ENCODE measurements at regions not wholly inside any gene's neighbourhood (a gene's known extent, or its start where the extent isn't known, plus 50 kb on each side); places are given as distances from the start of the nearest gene placed in this dataset.

- TF ChIP-seq CTCF (IDR thresholded peaks at IDR 0.05) (no peak), ZFX (IDR thresholded peaks at IDR 0.05; ENCODE audit: borderline replicate concordance) (no peak)
These were observed 253.9 kb downstream of the DUSP10 start for GRCh38 chr1:221487781-221488524.
